ENCODE measurements at regions not wholly inside any gene's neighbourhood (a gene's known extent, or its start where the extent isn't known, plus 50 kb on each side); places are given as distances from the start of the nearest gene placed in this dataset.

DNA sequence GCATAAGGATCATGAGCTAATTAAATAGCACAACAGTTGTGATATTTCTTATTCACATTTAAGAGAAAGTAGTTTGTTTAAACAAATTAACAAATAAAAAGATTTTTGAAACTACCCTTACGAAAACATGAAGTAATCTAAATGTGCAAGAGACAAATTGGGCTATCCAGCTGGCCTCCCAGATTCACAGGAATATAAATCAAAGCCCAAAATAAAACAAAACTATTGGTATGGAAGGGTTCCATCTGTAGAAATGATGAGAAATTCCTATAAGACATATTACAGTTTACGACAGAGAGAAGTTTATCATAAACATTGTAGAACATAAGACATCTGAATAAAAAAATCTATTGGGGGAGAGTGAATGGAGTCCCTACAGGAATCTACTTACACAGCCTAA lies 1125.1 kb downstream of the TDRD15 start:
- DNase-seq (ENCODE audit: low spot score), result no peak

GRCh38 chr2:22253171-22253570 lies 1129.4 kb downstream of the TDRD15 start:
- DNase-seq (ENCODE audit: low spot score), result no peak

GRCh38 chr2:22261165-22261564 lies 1123.8 kb upstream of the KLHL29 start:
- no peak for DNase-seq (ENCODE audit: low spot score)

DNA sequence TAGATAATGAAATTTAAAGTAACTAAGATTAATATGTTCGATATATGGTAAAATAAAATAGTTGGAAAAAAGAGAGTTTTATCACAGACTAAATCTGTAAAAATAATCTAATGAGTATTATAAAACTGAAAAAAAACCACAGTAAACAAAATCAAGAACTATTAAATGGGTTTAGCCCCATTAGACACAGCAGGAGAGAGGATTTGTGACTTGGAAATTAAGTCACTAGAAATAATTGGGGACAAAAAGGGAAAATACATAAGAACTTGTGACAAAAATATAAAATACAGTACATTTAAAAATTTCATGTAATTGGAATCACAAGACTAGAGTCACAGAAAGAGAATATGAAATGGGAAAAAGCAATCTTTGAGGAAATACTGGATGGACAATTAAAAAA lies 1114.6 kb upstream of the KLHL29 start:
- no peak for DNase-seq (ENCODE audit: low spot score)

GRCh38 chr2:22273853-22274252 lies 1111.1 kb upstream of the KLHL29 start:
- no peak for DNase-seq (ENCODE audit: low spot score)

DNA sequence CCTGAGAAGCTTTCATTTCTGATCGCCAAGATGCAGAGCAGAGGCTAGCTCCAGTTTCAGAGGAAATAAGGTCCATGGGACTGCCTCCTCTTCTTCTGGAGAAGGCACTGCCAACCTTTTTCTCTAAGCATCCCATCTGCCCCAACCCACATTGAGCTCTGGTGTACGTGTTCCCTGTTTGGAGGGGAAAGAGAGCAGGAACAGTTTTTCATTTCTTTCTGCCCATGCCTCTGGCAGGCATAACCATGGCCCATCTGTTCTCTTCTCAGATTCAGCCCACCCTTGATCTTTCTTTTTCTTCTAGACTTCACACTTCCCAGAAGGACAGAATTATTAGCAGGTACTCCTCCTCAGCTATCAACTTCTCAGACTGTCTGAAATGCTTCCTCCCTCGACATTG lies 1110.3 kb upstream of the KLHL29 start:
- no peak for DNase-seq (ENCODE audit: low spot score)

DNA sequence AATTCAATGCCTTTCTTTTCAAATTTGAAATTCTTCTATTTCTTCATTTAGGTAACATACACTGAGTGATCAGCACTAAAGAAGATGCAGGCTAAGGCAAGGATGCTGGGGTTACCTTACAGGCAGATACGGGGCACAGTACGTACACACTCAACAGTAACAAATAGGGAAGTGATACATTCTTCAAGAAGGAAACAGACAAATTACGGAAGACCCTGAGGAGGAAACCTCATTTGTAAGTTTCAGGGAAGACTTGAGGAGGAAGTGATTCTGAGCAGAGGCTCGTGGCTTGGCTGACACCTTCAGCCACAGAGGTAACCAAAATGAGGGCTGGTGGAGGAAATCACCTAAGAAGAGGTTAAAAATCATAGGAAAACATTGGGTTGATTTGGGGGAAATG lies 1108.3 kb upstream of the KLHL29 start:
- no peak for DNase-seq (ENCODE audit: low spot score)

GRCh38 chr2:22279541-22279940 lies 1105.4 kb upstream of the KLHL29 start:
- no peak for DNase-seq (ENCODE audit: low spot score)

DNA sequence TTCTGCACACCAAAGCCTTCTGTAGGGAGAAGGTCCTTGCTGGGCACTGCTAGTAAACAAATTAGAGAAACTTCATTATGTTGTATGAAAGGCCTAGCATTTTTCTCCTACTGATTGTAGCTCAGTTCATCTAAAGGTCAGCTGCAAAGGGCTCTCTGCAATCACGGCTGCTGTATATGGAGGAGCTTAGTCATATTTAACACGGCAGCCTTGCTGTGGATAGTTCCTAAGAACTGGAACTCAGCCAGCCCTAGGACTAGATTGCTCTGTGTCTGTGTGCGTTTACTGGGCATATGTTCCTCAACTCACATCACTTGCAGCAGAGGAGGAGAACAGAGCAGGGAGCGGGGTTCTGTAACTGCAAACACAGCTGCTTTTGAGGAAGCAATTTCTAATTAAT lies 1103.9 kb upstream of the KLHL29 start:
- DNase-seq (ENCODE audit: low spot score), result no peak

DNA sequence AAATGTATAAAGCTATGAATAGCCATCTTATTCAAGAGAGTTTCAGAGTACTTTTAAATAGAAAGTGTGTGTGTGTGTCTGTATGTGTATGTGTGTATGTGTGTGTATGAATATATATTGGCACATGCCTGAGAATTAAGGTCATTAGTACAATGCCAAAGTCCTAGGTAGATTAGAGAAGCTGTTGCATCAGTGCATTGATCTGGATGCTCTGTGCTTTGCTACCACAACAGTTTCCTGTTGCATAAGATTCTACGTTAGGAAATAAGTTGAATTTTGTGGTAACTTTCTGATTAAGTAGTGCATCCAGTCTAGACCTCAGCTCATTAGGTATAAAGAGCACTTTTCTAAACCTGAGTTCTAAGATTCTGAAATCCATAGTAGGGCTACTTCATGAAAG lies 1102.8 kb upstream of the KLHL29 start:
- DNase-seq (ENCODE audit: low spot score), result no peak

DNA sequence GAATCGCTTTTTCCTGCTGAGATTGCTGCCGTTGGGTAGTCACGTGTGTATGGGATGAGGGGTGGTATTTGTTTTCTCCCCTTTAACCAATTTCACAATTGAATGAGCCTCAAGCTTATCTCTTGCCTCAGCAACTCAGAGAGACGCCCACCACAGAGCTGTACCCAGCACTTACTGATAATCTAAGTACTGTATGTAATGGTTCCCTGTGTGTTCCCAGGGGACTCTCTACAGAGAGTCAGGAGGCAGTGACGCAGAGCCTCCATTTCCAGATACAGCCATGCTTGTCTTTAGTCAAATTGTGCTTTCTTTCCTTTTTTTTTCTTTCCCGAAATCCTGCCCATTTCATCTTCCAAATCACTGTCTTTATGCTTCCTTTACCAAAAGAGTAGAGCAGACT lies 1102.1 kb upstream of the KLHL29 start:
- no peak for DNase-seq (ENCODE audit: low spot score)

GRCh38 chr2:22283436-22283835 lies 1101.5 kb upstream of the KLHL29 start:
- DNase-seq (ENCODE audit: low spot score), result no peak

- DNase-seq (ENCODE audit: low spot score), result no peak
Observed at GRCh38 chr2:22290302-22290701, 1094.7 kb upstream of the KLHL29 start.

DNA sequence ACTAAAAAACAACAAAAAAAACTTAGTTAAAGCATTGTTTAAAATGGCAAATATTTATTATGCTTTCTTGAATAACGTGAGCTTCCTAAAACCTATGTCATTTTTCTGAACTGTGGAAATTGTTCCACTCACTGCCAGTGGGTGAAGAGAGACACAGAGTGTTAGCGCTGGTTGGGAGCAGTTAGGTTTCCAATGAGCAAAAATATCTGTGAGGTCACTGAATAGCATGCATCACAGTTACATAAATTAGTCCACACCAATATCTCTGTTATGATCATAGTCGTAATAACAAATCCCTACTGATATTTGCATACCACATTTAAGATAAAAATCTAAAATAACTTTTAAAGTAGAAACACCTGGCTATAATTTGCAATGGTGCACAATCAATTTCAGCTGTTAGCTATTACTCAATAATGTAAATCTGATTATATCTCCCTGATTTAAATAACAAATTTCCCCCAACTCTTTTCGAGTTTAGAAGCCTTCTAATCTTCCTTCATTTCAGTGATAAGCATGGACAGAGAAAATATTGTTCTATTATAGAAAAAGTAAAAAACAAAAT lies 1094.0 kb upstream of the KLHL29 start:
- DNase-seq (ENCODE audit: low spot score), result no peak

- DNase-seq (ENCODE audit: low spot score), result no peak
Observed at GRCh38 chr2:22301228-22301627, 1083.8 kb upstream of the KLHL29 start.

- DNase-seq (ENCODE audit: low spot score), result no peak
Observed at GRCh38 chr2:22326250-22326649, 1058.7 kb upstream of the KLHL29 start.

GRCh38 chr2:22329211-22330154 lies 1055.5 kb upstream of the KLHL29 start:
- no peak for DNase-seq (ENCODE audit: low spot score)

- no peak for DNase-seq (ENCODE audit: low spot score)
Observed at GRCh38 chr2:22336414-22336813, 1048.6 kb upstream of the KLHL29 start.

DNA sequence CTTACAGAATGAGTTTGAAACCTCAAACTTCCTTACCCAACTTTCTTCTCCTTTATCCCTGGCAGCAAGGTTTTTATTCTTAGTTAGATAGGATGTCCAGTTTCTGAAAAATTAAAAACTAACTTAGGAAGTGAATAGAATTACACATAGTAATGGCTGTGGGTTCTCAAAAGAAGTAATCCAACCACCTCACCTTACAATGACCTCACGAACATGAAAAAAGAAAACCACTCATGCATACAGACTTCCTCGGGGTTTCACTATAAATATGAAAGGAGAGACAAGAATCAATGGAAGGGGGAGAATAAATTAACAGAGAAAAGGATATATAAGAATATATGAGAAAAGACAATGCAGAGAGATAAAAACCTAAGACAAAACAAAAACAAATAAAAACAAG lies 1044.3 kb upstream of the KLHL29 start:
- DNase-seq (ENCODE audit: low spot score), result no peak

DNA sequence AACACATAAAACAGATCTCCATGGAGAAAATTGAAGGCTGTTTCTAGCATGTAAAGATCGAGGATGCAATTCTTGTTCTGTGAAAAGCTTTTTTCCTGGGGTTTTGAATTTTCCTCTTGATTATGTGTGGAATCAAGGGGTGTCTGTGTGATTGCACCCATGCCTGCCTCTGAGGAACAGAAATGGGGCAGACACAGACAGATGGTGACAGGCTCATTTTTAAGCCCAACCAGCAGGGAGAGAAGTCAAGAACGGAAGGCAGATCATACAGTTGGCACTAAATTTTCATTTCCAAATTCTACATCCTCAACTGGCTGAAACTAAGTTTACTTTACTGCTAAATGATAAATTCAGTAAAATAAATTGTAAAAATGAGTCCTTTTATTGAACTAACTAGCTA lies 1037.7 kb upstream of the KLHL29 start:
- DNase-seq (ENCODE audit: low spot score), result no peak

GRCh38 chr2:22350621-22351020 lies 1034.4 kb upstream of the KLHL29 start:
- DNase-seq (ENCODE audit: low spot score), result no peak

DNA sequence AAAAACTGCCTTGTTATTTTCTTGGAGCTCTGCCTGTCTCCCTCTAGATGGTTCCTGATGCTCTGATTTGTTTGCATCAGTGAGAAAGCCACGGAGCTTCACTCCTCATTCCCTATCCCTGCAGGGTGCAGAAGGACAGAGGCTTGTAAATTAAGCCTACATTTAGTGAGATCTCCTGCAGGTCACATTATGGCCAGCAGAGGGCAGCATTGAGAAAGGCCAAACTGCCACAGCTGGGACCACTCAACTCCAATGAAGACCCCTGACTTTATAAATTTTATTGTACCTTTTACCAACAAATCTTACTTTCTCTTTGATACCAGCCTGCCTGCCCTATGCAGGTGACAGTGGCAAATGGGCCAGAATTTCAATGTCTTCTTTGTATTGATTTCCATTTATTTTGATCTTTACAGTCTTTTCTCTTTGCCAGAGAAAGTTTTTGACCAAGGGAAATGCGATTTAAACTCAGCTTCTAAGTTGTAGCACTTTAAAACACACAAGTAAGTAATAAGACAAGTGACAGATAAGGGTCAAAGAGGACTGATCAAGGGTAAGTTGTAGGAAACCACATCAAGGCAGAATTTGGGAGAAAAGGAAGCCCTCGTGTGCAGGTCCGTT lies 1029.1 kb upstream of the KLHL29 start:
- DNase-seq (ENCODE audit: low spot score), result peak; percentile 77

DNA sequence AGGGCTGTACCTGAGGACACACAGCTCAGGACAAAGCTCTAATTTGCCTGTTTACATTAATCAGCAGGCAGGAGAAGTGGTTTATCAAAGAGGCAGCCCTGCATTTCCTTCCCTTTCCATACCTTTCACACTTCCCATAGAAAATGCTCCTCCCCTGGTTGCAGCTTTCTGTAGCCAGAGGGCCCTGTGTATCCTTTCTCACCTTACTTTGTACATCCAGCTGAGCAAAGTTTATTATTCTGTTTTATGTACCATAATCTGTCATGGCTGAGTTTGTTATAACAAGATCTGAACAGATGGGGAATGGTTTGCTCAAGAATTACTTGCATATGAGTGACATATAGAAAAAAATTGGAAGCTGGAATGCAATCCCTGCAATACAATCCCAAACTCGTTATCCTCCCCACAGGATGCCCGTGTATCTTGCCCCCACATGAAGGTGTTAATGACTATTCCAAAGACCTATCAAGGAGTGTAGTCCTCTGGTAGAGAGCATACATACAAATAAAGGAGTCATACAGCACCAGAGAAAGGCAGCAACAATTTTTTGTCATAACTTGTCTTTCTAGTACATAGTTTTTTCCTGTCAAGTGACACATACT lies 1025.8 kb upstream of the KLHL29 start:
- no peak for DNase-seq (ENCODE audit: low spot score)

Measured in ecto neural progenitor cell (in vitro differentiated cells).